ENCODE measurements at regions not wholly inside any gene's neighbourhood (a gene's known extent, or its start where the extent isn't known, plus 50 kb on each side); places are given as distances from the start of the nearest gene placed in this dataset.

- TF ChIP-seq CTCF (IDR thresholded peaks at IDR 0.05; ENCODE audit: low read length): no peak
- no peak for TF ChIP-seq EZH2 (IDR thresholded peaks at IDR 0.05; ENCODE audit: borderline replicate concordance, low read length)
Measured at GRCh38 chr1:118254001-118254400, 69.0 kb upstream of the SPAG17 start.
